HG02840 (cell line): ENCODE measurements at regions not wholly inside any gene's neighbourhood (a gene's known extent, or its start where the extent isn't known, plus 50 kb on each side); places are given as distances from the start of the nearest gene placed in this dataset.

Source experiments
- ATAC-seq: cut with Tn5 transposase; IDR thresholded peaks from one replicate; pipeline ENCODE4 v1.9.1; 2021; ENCODE audit warnings: mild to moderate bottlenecking, moderate library complexity, moderate number of reproducible peaks; ENCODE audit not compliant: unreplicated experiment, low FRiP score

GRCh38 chr1:25028587-25028906 lies 98.5 kb upstream of the RUNX3 start:
- ATAC-seq, result no peak

GRCh38 chr1:25027822-25028586 lies 97.9 kb upstream of the RUNX3 start:
- ATAC-seq, result no peak

- ATAC-seq, result no peak
Observed at GRCh38 chr1:25026730-25027450, 96.8 kb upstream of the RUNX3 start.

- no peak for ATAC-seq
Observed at GRCh38 chr1:25026304-25026703, 96.2 kb upstream of the RUNX3 start.

GRCh38 chr1:25024615-25025350 lies 94.7 kb upstream of the RUNX3 start:
- ATAC-seq, result no peak

- no peak for ATAC-seq
Observed at GRCh38 chr1:25023826-25024225, 93.8 kb upstream of the RUNX3 start.

GRCh38 chr1:25023190-25023578 lies 93.1 kb upstream of the RUNX3 start:
- no peak for ATAC-seq

GRCh38 chr1:25022361-25023189 lies 92.5 kb upstream of the RUNX3 start:
- ATAC-seq, result peak; percentile 75

GRCh38 chr1:25021591-25022215 lies 91.6 kb upstream of the RUNX3 start:
- no peak for ATAC-seq

GRCh38 chr1:25020851-25021590 lies 90.9 kb upstream of the RUNX3 start:
- no peak for ATAC-seq

- ATAC-seq, result no peak
Observed at GRCh38 chr1:25020173-25020845, 90.2 kb upstream of the RUNX3 start.

GRCh38 chr1:25019337-25020172 lies 89.5 kb upstream of the RUNX3 start:
- peak; percentile 39 for ATAC-seq

- no peak for ATAC-seq
Observed at GRCh38 chr1:25018943-25019336, 88.9 kb upstream of the RUNX3 start.

GRCh38 chr1:25018110-25018735 lies 88.1 kb upstream of the RUNX3 start:
- ATAC-seq, result no peak

- ATAC-seq, result no peak
Observed at GRCh38 chr1:25017436-25018109, 87.5 kb upstream of the RUNX3 start.

- no peak for ATAC-seq
Observed at GRCh38 chr1:25012966-25013962, 83.2 kb upstream of the RUNX3 start.
